ENCODE measurements at regions not wholly inside any gene's neighbourhood (a gene's known extent, or its start where the extent isn't known, plus 50 kb on each side); places are given as distances from the start of the nearest gene placed in this dataset.

DNA sequence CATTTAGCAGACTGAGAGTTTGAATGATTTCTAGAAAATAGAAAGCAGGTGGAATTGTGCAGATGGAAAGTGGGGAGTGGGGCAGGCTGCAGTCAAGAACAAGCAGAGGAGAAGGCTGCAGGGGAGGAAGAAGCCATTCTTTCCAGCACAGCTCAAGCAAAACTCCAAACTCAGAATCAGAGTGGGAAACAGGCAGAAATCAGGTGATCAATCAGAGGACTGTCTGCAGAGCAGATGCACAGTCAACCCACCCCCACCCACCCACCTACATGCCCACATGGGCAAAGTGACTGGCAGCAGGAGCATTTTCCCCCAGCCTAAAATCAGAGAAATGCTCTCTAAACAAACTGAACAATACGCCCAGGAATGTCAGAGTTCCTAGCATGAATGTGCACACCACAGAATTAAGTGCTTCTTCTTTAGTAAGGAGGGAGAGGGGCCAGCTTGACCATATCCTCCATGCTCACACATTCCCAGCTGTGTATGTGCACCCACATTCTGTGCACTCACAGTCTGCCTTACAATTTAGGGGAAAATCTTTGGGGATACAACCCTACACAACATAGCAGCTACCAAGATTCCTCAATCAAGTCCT, 194.1 kb upstream of the PLEKHA5 start:
- Mint-ChIP-seq H3K27me3 (ENCODE audit: insufficient read depth, unreplicated experiment) (no peaks in the 10 kb centered on the region), H3K4me1 (ENCODE audit: low read depth, unreplicated experiment) (no peaks in the 10 kb centered on the region), H3K36me3 (ENCODE audit: insufficient read depth, unreplicated experiment) (no peaks in the 10 kb centered on the region), H3K4me3 (ENCODE audit: unreplicated experiment) (no peak overlapping the region), H3K9me3 (ENCODE audit: unreplicated experiment) (peaks cover 10% of the 10 kb centered on the region), H3K27ac (ENCODE audit: unreplicated experiment) (no peak overlapping the region)
- no peak overlapping the region for H3K4me3 ChIP-seq (ENCODE audit: low read depth, low read length)
- BruUV-seq (replicated peaks), result no TSS peak
- DNase-seq, result no peak
- no peaks in the 10 kb centered on the region for H3K36me3 ChIP-seq (ENCODE audit: control insufficient read depth, insufficient read depth, low read length)
- ChIA-PET CTCF (no interaction called here), POLR2A (no interaction called here)
- no peaks in the 10 kb centered on the region for H3K9me3 ChIP-seq
- H3K4me1 ChIP-seq, result no peaks in the 10 kb centered on the region
- TF ChIP-seq, protein P1, sequence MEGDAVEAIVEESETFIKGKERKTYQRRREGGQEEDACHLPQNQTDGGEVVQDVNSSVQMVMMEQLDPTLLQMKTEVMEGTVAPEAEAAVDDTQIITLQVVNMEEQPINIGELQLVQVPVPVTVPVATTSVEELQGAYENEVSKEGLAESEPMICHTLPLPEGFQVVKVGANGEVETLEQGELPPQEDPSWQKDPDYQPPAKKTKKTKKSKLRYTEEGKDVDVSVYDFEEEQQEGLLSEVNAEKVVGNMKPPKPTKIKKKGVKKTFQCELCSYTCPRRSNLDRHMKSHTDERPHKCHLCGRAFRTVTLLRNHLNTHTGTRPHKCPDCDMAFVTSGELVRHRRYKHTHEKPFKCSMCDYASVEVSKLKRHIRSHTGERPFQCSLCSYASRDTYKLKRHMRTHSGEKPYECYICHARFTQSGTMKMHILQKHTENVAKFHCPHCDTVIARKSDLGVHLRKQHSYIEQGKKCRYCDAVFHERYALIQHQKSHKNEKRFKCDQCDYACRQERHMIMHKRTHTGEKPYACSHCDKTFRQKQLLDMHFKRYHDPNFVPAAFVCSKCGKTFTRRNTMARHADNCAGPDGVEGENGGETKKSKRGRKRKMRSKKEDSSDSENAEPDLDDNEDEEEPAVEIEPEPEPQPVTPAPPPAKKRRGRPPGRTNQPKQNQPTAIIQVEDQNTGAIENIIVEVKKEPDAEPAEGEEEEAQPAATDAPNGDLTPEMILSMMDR (IDR thresholded peaks at IDR 0.05; ENCODE audit: insufficient read depth in 1 of 2, low read depth in 1 of 2, low read length in 1 of 2, severe bottlenecking in 1 of 2, unreplicated experiment in 1 of 2), result no peak
- intact Hi-C loops (cut with micrococcal nuclease; ENCODE audit: unreplicated experiment), result no loop called here
- H3K27me3 ChIP-seq (replicated peaks; ENCODE audit: control insufficient read depth, insufficient read depth, low read length), result no peaks in the 10 kb centered on the region

DNA sequence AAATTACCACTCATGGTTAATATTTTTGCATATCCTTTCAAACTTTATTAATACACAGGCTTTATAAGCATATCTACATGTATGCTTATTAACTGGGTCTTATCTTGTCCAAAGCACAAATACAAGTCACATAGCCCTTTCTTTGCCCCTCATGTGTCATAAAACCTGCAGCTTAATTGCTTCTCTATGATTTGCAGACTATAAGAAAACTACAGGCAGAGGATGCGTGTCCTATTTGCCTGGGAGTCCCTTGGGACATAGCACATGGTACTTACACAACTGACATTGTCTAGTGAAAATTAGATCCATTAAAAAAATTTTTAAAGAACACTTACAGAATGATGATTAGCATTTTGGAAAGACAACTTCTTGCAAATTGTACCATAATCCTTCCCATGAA, 190.5 kb upstream of the PLEKHA5 start:
- ChIA-PET CTCF (no interaction called here), POLR2A (no interaction called here)
- no peak overlapping the region for H3K4me3 Mint-ChIP-seq (ENCODE audit: unreplicated experiment)
- no peaks in the 10 kb centered on the region for H3K9me3 Mint-ChIP-seq (ENCODE audit: unreplicated experiment)
- no TSS peak for BruUV-seq (replicated peaks)
- Histone ChIP-seq H3K27me3 (replicated peaks; ENCODE audit: control insufficient read depth, insufficient read depth, low read length) (no peaks in the 10 kb centered on the region), H3K36me3 (ENCODE audit: control insufficient read depth, insufficient read depth, low read length) (no peaks in the 10 kb centered on the region), H3K9me3 (no peaks in the 10 kb centered on the region), H3K4me3 (ENCODE audit: low read depth, low read length) (no peak overlapping the region), H3K4me1 (no peaks in the 10 kb centered on the region)
- intact Hi-C loops (cut with micrococcal nuclease; ENCODE audit: unreplicated experiment), result no loop called here
- H3K27me3 Mint-ChIP-seq (ENCODE audit: insufficient read depth, unreplicated experiment), result no peaks in the 10 kb centered on the region
- DNase-seq, result no peak
- H3K4me1 Mint-ChIP-seq (ENCODE audit: low read depth, unreplicated experiment), result peaks cover 11% of the 10 kb centered on the region
- H3K36me3 Mint-ChIP-seq (ENCODE audit: insufficient read depth, unreplicated experiment), result no peaks in the 10 kb centered on the region
- TF ChIP-seq, protein P1 (IDR thresholded peaks at IDR 0.05; ENCODE audit: insufficient read depth in 1 of 2, low read depth in 1 of 2, low read length in 1 of 2, severe bottlenecking in 1 of 2, unreplicated experiment in 1 of 2), result no peak
- no peak overlapping the region for H3K27ac Mint-ChIP-seq (ENCODE audit: unreplicated experiment)

DNA sequence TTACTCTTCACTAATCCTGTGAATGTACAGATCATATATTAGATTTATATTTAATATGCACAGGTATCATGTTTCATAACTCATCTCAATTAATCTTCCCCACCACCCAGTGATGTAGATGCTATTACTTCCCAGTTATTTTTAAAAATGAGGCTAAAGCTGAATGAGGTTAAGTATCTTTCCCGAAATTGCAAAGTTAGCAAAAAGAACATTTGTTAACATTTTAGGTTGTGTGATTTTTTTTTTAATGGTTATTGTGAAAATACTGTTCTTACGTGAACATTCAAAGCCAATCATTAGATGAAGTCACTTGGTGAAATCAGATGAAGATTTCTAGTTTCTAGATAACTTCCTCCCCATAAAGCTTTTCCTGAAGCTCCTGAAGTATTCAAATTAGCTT, 186.9 kb upstream of the PLEKHA5 start:
- intact Hi-C loops (cut with micrococcal nuclease; ENCODE audit: unreplicated experiment), result no loop called here
- no peaks in the 10 kb centered on the region for H3K36me3 ChIP-seq (ENCODE audit: control insufficient read depth, insufficient read depth, low read length)
- no peaks in the 10 kb centered on the region for H3K9me3 ChIP-seq
- no peak overlapping the region for H3K4me3 ChIP-seq (ENCODE audit: low read depth, low read length)
- Mint-ChIP-seq H3K4me1 (ENCODE audit: low read depth, unreplicated experiment) (peaks cover 11% of the 10 kb centered on the region), H3K4me3 (ENCODE audit: unreplicated experiment) (no peak overlapping the region), H3K9me3 (ENCODE audit: unreplicated experiment) (no peaks in the 10 kb centered on the region), H3K36me3 (ENCODE audit: insufficient read depth, unreplicated experiment) (no peaks in the 10 kb centered on the region), H3K27ac (ENCODE audit: unreplicated experiment) (no peak overlapping the region), H3K27me3 (ENCODE audit: insufficient read depth, unreplicated experiment) (no peaks in the 10 kb centered on the region)
- H3K27me3 ChIP-seq (replicated peaks; ENCODE audit: control insufficient read depth, insufficient read depth, low read length), result no peaks in the 10 kb centered on the region
- ChIA-PET CTCF (no interaction called here), POLR2A (no interaction called here)
- H3K4me1 ChIP-seq, result no peaks in the 10 kb centered on the region
- DNase-seq, result no peak
- no TSS peak for BruUV-seq (replicated peaks)
- TF ChIP-seq, protein P1 (IDR thresholded peaks at IDR 0.05; ENCODE audit: insufficient read depth in 1 of 2, low read depth in 1 of 2, low read length in 1 of 2, severe bottlenecking in 1 of 2, unreplicated experiment in 1 of 2), result no peak
